GM12873 (cell line): ENCODE measurements at regions not wholly inside any gene's neighbourhood (a gene's known extent, or its start where the extent isn't known, plus 50 kb on each side); places are given as distances from the start of the nearest gene placed in this dataset.

Experiments used
- TF ChIP-seq, protein P1 (sequence below): IDR thresholded peaks from 2 replicates; pipeline ENCODE4 v1.5.1; 2012; ENCODE audit warnings: low read depth, mild to moderate bottlenecking, moderate library complexity, low read length, control low read depth; ENCODE audit not compliant: insufficient read depth; ENCODE audit errors: missing control alignments

DNA sequence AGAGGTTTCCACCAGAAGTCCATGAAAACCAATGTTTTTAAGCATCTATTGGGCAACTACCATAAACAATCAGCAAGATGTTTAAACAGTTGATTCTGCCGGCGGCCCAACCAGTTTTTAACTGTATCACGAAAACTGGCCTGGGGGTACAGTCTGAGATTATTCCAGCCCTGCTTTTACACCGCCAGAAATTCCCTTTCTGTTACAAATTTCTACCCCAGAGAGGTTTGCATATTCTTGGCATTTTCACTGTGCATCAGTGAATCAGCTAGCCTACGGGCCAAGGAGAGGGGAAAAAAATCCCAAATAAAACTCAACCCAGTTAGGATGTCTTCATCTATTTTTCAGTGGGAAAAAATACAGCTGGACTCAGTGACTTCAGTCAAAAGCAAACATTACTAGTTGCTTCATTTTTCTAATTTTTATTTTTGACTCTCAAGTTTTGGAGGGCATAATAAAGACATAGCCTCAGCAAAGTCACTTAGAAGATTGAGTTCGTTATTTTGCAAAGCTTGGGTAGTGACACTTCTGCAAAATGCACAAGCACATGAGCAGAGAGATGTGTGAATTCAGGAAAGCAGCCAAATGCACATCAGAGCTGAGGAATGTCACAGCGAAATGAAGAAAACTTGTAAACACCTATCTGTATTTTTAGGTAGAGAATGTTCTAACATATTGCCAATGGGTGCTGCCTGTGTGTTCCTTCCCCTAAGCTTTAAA is 167.8 kb upstream of the GK2 start:
- TF ChIP-seq, protein P1, sequence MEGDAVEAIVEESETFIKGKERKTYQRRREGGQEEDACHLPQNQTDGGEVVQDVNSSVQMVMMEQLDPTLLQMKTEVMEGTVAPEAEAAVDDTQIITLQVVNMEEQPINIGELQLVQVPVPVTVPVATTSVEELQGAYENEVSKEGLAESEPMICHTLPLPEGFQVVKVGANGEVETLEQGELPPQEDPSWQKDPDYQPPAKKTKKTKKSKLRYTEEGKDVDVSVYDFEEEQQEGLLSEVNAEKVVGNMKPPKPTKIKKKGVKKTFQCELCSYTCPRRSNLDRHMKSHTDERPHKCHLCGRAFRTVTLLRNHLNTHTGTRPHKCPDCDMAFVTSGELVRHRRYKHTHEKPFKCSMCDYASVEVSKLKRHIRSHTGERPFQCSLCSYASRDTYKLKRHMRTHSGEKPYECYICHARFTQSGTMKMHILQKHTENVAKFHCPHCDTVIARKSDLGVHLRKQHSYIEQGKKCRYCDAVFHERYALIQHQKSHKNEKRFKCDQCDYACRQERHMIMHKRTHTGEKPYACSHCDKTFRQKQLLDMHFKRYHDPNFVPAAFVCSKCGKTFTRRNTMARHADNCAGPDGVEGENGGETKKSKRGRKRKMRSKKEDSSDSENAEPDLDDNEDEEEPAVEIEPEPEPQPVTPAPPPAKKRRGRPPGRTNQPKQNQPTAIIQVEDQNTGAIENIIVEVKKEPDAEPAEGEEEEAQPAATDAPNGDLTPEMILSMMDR = no peak

DNA sequence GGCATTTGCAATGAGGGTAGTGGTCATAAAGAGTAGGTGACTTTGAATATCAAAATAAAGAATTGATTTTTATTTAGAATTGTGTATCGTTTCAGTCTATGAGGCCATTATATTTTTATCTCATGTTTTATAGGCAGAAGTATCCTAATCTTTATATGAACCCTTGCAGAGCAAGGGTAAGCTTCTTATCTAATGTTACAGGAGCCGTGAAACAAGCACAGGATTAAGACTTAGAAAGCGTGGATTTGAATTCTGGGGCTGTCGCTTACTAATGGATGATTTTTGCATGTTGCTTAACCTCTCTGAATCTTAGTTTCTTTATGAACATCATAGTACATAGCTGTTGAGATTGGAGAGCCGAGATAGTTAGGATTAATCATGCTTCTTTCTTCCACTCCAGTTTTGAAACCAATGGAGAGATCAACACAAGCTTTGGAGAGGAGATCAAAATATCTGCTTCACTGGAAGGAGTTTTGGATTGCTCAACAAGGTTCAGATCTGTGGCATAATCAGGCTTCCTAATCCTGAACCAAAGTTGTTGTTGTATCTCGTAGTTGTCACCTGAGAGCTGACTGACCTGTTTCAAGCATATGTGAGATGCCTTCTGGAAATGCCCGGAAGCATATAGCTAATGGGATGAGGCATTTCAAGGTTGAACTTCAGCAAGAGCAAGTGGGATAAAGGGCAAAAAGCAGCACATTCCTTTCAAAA is 166.9 kb upstream of the GK2 start:
- TF ChIP-seq, protein P1 = no peak

DNA sequence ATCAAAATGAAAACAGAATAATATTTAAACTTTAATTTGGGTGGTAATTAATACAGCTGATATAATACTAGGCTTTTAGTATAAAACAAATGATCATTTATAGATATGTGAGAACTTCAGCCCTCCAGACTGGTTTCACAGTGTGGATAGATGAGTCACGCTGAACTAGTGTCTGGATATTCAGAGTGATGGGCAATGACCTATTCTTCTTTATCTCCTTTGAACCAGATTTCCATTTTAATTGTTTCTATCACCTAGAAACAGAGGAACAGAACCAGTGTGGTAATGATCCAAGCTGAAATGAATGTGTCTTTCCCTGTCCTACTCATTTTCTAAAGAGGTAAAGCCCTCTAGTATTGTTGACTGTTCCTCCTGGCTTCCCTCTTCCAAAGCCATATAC is 155.2 kb upstream of the GK2 start:
- TF ChIP-seq, protein P1 = no peak

DNA sequence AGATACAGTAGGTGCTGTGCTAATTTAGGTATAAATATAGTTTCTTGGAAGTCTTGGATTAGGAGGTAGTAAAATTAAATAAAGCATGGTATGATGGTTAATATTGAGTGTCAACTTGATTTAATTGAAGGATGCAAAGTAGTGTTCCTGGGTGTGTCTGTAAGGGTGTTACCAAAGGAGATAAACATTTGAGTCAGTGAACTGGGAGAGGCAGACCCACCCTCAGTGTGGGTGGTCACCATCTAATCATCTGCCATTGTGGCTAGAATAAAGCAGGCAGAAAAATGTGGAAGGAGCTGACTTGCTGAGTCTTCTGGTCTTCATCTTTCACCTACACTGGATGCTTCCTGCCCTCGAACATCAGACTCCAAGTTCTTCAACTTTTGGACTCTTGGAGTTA is 153.7 kb upstream of the GK2 start:
- TF ChIP-seq, protein P1 = no peak

DNA sequence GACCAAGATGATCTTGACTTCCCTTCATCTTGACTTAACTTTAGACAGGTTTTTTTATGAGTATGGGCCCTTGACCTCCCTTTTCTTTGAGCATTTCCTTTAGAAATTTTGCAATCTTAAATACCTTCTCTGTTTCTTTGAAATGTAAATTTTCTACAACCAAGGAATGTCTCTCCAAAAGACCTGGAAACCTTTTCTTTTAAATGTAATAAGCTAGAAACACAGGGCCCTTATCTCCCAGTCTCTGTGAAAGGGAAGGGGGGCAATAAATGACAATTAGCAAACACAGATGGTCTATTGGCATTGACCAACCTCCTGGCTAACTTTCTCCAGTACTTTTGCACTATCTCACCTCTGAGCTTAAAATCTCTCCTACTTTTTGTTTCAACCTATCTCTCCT is 144.3 kb upstream of the GK2 start:
- TF ChIP-seq, protein P1 = no peak

DNA sequence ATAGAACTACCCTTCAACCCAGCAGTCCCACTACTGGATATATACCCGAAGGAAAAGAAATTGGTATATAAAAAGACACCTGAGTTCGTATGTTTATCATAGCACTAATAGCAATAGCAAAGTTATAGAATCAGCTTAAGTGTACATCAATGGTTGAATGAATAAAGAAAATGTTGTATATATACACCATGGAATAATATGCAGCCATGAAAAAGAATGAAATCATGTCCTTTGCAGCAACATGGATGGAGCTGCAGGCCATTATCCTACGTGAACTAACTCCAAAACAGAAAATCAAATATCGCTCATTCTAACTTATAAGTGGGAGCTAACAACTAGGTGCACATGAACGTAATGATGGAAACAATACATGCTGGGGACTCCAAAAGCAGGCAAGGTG is 143.5 kb upstream of the GK2 start:
- TF ChIP-seq, protein P1 = no peak

DNA sequence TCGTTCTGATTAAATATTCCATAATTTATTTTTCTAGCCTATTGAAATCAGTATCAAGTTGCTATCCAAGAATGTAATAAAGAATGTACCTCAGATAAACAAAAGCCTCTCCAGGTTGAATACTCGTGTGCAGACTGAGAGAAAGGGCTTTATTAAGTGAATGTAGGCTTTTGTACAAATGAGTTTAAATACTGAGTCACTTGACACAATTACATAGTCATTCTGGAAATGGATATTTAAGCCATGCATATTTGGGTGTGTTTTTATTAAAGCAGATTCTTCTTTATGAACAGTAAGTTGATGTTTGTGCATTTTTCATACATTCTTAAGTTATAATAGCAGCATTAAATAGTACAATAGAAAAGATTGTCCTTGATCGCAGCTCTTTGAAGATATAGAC is 139.8 kb upstream of the GK2 start:
- TF ChIP-seq, protein P1 = no peak
